IMR-90 (cell line): ENCODE measurements at regions not wholly inside any gene's neighbourhood (a gene's known extent, or its start where the extent isn't known, plus 50 kb on each side); places are given as distances from the start of the nearest gene placed in this dataset.

Source experiments
- ATAC-seq: fragments of 200-7000 bp; cut with Tn5 transposase; 2 replicates; pipeline ENCODE4 v1.9.1; 2020; ENCODE audit warnings: low read depth, mild to moderate bottlenecking, moderate library complexity
- BruUV-seq: library from RNA; stranded (reverse); fragments of 400-500 nt; replicated peaks from 2 replicates; lab custom pipeline; 2021; lab: Mats Ljungman, UMichigan
- CTCF ChIA-PET: fragments of 300-600 bp; formaldehyde crosslinking; extraction: SDS; loops from one replicate; lab custom pipeline; 2021; ENCODE audit warnings: antibody characterized with exemption; lab: Yijun Ruan, JAX
- POLR2A ChIA-PET: fragments of 300-600 bp; sonication (Branson Sonifier 250); formaldehyde crosslinking; loops from one replicate; lab custom pipeline; 2022; ENCODE audit warnings: antibody characterized with exemption; ENCODE audit not compliant: unreplicated experiment; lab: Charles Lee
- DNase-seq: peaks from one replicate; pipeline ENCODE4 v3.0.0; 2013
- H2AFZ ChIP-seq: replicated peaks from 2 replicates; pipeline ENCODE3; 2013; ENCODE audit warnings: low read length, mild to moderate bottlenecking; ENCODE audit not compliant: poor library complexity
- H2AK5ac ChIP-seq: 2 replicates; pipeline ENCODE4 v1.6.1; 2013; ENCODE audit warnings: low read depth, low read length, inconsistent platforms
- H2AK9ac ChIP-seq: replicated peaks from 2 replicates; pipeline ENCODE3; 2013; ENCODE audit warnings: mild to moderate bottlenecking, low read depth, low read length, moderate library complexity; ENCODE audit not compliant: poor library complexity
- H2BK120ac ChIP-seq: 2 replicates; pipeline ENCODE4 v1.6.1; 2013; ENCODE audit warnings: low read depth, low read length, inconsistent platforms
- H2BK15ac ChIP-seq: 3 replicates; pipeline ENCODE4 v1.6.1; 2013; ENCODE audit warnings: low read depth, low read length, inconsistent platforms
- H2BK20ac ChIP-seq: 2 replicates; pipeline ENCODE4 v1.6.1; 2013; ENCODE audit warnings: low read depth, mild to moderate bottlenecking, inconsistent platforms, low read length, moderate library complexity
- H2BK5ac ChIP-seq: 2 replicates; pipeline ENCODE4 v1.6.1; 2013; ENCODE audit warnings: mild to moderate bottlenecking, low read depth, low read length, inconsistent platforms; ENCODE audit not compliant: poor library complexity, severe bottlenecking
- H3K14ac ChIP-seq: replicated peaks from 2 replicates; pipeline ENCODE4 v1.6.1; 2013; ENCODE audit warnings: low read depth, low read length, inconsistent platforms
- H3K18ac ChIP-seq: 2 replicates; pipeline ENCODE4 v1.6.1; 2013; ENCODE audit warnings: low read depth, low read length, control low read depth
- H3K23ac ChIP-seq: 2 replicates; pipeline ENCODE4 v1.6.1; 2013; ENCODE audit warnings: low read depth, low read length, inconsistent platforms
- H3K27ac ChIP-seq: 2 replicates; pipeline ENCODE4 v1.5.1; 2013; ENCODE audit warnings: mild to moderate bottlenecking, control low read depth, low read length; ENCODE audit not compliant: insufficient read depth
- H3K27me3 ChIP-seq: 2 replicates; pipeline ENCODE4 v1.6.1; 2013; ENCODE audit warnings: low read length; ENCODE audit not compliant: control insufficient read depth, insufficient read depth
- H3K36me3 ChIP-seq: 2 replicates; pipeline ENCODE4 v1.6.1; 2013; ENCODE audit warnings: low read length, mixed read lengths; ENCODE audit not compliant: control insufficient read depth, insufficient read depth
- H3K4ac ChIP-seq: 2 replicates; pipeline ENCODE4 v1.6.1; 2013; ENCODE audit warnings: low read depth, low read length, inconsistent platforms
- H3K4me1 ChIP-seq: 2 replicates; pipeline ENCODE4 v1.6.1; 2013; ENCODE audit warnings: low read length, mixed read lengths; ENCODE audit not compliant: control insufficient read depth, insufficient read depth
- H3K4me2 ChIP-seq: 2 replicates; pipeline ENCODE4 v1.6.1; 2013; ENCODE audit warnings: low read depth, mild to moderate bottlenecking, control low read depth, low read length, moderate library complexity
- H3K4me3 ChIP-seq: 2 replicates; pipeline ENCODE4 v1.5.1; 2013; ENCODE audit warnings: low read depth, mild to moderate bottlenecking, control low read depth, low read length, moderate library complexity; ENCODE audit not compliant: insufficient read depth
- H3K56ac ChIP-seq: 2 replicates; pipeline ENCODE4 v1.6.1; 2013; ENCODE audit warnings: low read length, inconsistent platforms; ENCODE audit not compliant: insufficient read depth; ENCODE audit errors: extremely low read depth
- H3K79me1 ChIP-seq, 2 experiments: 2 replicates each; pipeline ENCODE4 v1.6.1; 2013; ENCODE audit warnings: low read length in 2 of 2, inconsistent platforms in 1 of 2, low read depth in 1 of 2
- H3K9ac ChIP-seq: 2 replicates; pipeline ENCODE4 v1.6.1; 2013; ENCODE audit warnings: low read depth, low read length, control low read depth
- H3K9me1 ChIP-seq: 2 replicates; pipeline ENCODE4 v1.6.1; 2013; ENCODE audit warnings: low read length, inconsistent platforms; ENCODE audit not compliant: insufficient read depth
- H3K9me3 ChIP-seq: 2 replicates; pipeline ENCODE4 v1.6.1; 2013; ENCODE audit warnings: low read length; ENCODE audit not compliant: control insufficient read depth, insufficient read depth
- H4K20me1 ChIP-seq: 2 replicates; pipeline ENCODE4 v1.6.1; 2013; ENCODE audit warnings: low read length, inconsistent platforms; ENCODE audit not compliant: insufficient read depth
- H4K5ac ChIP-seq: 2 replicates; pipeline ENCODE4 v1.6.1; 2013; ENCODE audit warnings: mild to moderate bottlenecking, low read depth, low read length, control low read depth
- H4K8ac ChIP-seq, 2 experiments: 2 replicates each; pipeline ENCODE4 v1.6.1; 2013; ENCODE audit warnings: low read depth in 2 of 2, low read length in 2 of 2, control low read depth in 1 of 2, inconsistent platforms in 1 of 2
- H4K91ac ChIP-seq: 2 replicates; pipeline ENCODE4 v1.6.1; 2013; ENCODE audit warnings: low read depth, low read length, inconsistent platforms; ENCODE audit not compliant: insufficient read depth
- CEBPB ChIP-seq: IDR thresholded peaks from 2 replicates; pipeline ENCODE4 v1.6.1; 2012; ENCODE audit warnings: low read depth, low read length, improper control_type of control experiment
- CHD1 ChIP-seq: IDR thresholded peaks from 2 replicates; pipeline ENCODE4 v1.6.1; 2012; ENCODE audit warnings: low read depth, low read length, improper control_type of control experiment
- FOS ChIP-seq: fragments of 150-350 bp; IDR thresholded peaks from 2 replicates; pipeline ENCODE4 v1.6.1; 2016; ENCODE audit warnings: low read depth, low read length
- MAZ ChIP-seq: IDR thresholded peaks from 2 replicates; pipeline ENCODE4 v1.6.1; 2012; ENCODE audit warnings: low read depth, mild to moderate bottlenecking, low read length, improper control_type of control experiment, moderate library complexity, borderline replicate concordance
- NFE2L2 ChIP-seq: fragments of 150-350 bp; IDR thresholded peaks from 2 replicates; pipeline ENCODE4 v1.6.1; 2016; ENCODE audit warnings: low read depth, mild to moderate bottlenecking, low read length
- POLR2A ChIP-seq: IDR thresholded peaks from 2 replicates; pipeline ENCODE4 v1.6.1; 2012; ENCODE audit warnings: mild to moderate bottlenecking, low read depth, low read length
- WGBS, 2 experiments: methylation state at CpG; one replicate each; pipeline versions ENCODE4 v1.1.5 to v1.1.7; 2013; ENCODE audit warnings: missing lambda C conversion rate in 2 of 2; ENCODE audit not compliant: insufficient read length in 1 of 2; ENCODE audit errors: extremely low coverage in 2 of 2; 5-methylcytosine and 5-hydroxymethylcytosine counted together
- dilution Hi-C: fragments of 300-500 bp; cut with HindIII; formaldehyde crosslinking; loops from one replicate; pipeline ENCODE4 v1.14.3; 2018; ENCODE audit warnings: low sequenced_read_pairs; ENCODE audit not compliant: unreplicated experiment
- in situ Hi-C: fragments of 300-500 bp; cut with MboI; formaldehyde crosslinking; loops from 3 replicates; pipeline ENCODE4 v1.14.3; 2019; ENCODE audit warnings: low sequenced_read_pairs, inconsistent platforms, mixed read lengths
- intact Hi-C: fragments of 100-400 bp; cut with micrococcal nuclease; formaldehyde crosslinking; loops from 2 replicates; pipeline ENCODE4 v1.10.0; 2022
- TF ChIP-seq, protein P1 (sequence below): conservative IDR thresholded peaks from 2 replicates; pipeline ENCODE4 v1.5.1; 2012; ENCODE audit warnings: mild to moderate bottlenecking, low read depth, low read length, improper control_type of control experiment

DNA sequence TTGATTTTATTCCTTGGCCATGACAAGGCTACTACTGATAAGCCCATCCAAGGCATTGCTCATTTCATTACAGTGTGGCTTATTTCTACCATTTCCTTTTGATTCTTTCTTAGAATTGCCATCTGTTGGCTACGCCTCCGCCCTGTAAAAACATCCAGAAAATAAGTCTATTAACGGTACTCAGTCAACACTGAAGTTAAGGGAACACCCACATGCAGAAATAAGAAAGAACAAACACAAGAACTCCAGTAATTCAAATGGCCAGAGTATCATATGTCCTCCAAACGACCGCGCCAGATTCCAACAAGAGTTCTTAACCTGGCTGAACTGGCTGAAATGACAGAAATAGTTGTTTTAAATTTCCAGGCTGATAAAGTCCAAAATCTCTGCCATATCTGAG lies 90.3 kb downstream of the CXXC4 start:
- TF ChIP-seq CHD1: no peak
- TF ChIP-seq, protein P1, sequence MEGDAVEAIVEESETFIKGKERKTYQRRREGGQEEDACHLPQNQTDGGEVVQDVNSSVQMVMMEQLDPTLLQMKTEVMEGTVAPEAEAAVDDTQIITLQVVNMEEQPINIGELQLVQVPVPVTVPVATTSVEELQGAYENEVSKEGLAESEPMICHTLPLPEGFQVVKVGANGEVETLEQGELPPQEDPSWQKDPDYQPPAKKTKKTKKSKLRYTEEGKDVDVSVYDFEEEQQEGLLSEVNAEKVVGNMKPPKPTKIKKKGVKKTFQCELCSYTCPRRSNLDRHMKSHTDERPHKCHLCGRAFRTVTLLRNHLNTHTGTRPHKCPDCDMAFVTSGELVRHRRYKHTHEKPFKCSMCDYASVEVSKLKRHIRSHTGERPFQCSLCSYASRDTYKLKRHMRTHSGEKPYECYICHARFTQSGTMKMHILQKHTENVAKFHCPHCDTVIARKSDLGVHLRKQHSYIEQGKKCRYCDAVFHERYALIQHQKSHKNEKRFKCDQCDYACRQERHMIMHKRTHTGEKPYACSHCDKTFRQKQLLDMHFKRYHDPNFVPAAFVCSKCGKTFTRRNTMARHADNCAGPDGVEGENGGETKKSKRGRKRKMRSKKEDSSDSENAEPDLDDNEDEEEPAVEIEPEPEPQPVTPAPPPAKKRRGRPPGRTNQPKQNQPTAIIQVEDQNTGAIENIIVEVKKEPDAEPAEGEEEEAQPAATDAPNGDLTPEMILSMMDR: no peak
- no peak for TF ChIP-seq CEBPB
- TF ChIP-seq FOS: no peak
- no peak for TF ChIP-seq POLR2A
- TF ChIP-seq NFE2L2: no peak
- no peak for TF ChIP-seq MAZ
- intact Hi-C loops (no loop called here), in situ Hi-C loops (no loop called here), dilution Hi-C loops (no loop called here)
- Histone ChIP-seq H3K18ac (no peak overlapping the region), H2BK15ac (no peak overlapping the region), H3K79me1 (no peaks in the 10 kb centered on the region), H3K9me3 (no peaks in the 10 kb centered on the region), H4K5ac (no peak overlapping the region), H3K56ac (no peak overlapping the region), H3K4me1 (no peaks in the 10 kb centered on the region), H2AK5ac (no peak overlapping the region), H3K27me3 (no peaks in the 10 kb centered on the region), H2AK9ac (no peak overlapping the region), H2AFZ (no peak overlapping the region), H3K4me2 (no peak overlapping the region), H4K8ac (no peak overlapping the region), H4K20me1 (no peaks in the 10 kb centered on the region), H2BK20ac (no peak overlapping the region), H3K14ac (no peak overlapping the region), H2BK120ac (no peak overlapping the region), H4K91ac (no peak overlapping the region), H3K9me1 (no peaks in the 10 kb centered on the region), H3K4me3 (no peak overlapping the region), H3K4ac (no peak overlapping the region), H3K27ac (no peak overlapping the region), H3K36me3 (no peaks in the 10 kb centered on the region), H3K23ac (no peak overlapping the region), H3K9ac (no peak overlapping the region), H2BK5ac (no peak overlapping the region)
- CTCF ChIA-PET: no interaction called here
- POLR2A ChIA-PET: no interaction called here
- no peak for ATAC-seq
- BruUV-seq: no TSS peak
- no CpG with 5 or more reads among the region's 6 CpGs for WGBS, 2 experiments
- DNase-seq: no peak
